Mammary epithelial cell (primary cell): ENCODE measurements at regions not wholly inside any gene's neighbourhood (a gene's known extent, or its start where the extent isn't known, plus 50 kb on each side); places are given as distances from the start of the nearest gene placed in this dataset.

ENCODE experiments used
- EZH2 ChIP-seq: IDR thresholded peaks from 2 replicates; pipeline ENCODE4 v1.6.1; 2012; ENCODE audit warnings: low read length, inconsistent platforms, borderline replicate concordance
- TF ChIP-seq, protein P1 (sequence below), 2 donors: IDR thresholded peaks in 1 of 2; conservative IDR thresholded peaks in 1 of 2; 2 replicates each; pipeline ENCODE4 v1.5.1; 2011 to 2012; ENCODE audit warnings: inconsistent platforms in 2 of 2, low read length in 2 of 2, mild to moderate bottlenecking in 2 of 2, control low read depth in 1 of 2, low read depth in 1 of 2; ENCODE audit not compliant: insufficient read depth in 1 of 2; ENCODE audit errors: extremely low read depth in 1 of 2

DNA sequence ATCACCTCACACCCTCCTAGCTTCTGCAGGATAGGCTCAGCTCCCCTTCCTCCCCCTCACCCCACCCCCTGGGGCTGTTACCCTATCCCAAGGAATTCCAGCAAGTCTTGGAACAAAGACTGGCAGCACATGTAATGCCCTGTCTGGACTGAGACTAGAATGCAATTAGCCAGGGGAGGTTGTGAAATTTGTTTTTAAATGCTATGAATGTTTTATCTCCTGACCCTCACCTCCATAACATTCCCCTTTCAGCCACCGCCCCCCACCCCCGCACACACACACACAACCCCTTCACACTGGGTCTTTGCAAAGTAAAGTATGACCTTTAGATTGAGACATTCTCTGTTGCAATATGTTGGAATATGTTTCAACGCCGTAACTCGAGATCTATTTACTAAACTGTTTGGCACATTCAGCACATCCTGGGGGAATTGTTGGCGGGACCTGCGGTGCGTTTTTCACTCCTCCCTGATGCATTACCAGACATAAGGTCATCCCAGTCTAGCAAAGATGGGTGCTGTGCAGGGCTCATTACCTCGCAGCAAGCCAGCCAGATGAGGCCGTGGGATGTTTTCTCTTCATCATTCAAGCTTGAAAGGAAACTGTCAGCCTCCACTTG lies 290.7 kb upstream of the SLC14A2 start:
- TF ChIP-seq, protein P1, sequence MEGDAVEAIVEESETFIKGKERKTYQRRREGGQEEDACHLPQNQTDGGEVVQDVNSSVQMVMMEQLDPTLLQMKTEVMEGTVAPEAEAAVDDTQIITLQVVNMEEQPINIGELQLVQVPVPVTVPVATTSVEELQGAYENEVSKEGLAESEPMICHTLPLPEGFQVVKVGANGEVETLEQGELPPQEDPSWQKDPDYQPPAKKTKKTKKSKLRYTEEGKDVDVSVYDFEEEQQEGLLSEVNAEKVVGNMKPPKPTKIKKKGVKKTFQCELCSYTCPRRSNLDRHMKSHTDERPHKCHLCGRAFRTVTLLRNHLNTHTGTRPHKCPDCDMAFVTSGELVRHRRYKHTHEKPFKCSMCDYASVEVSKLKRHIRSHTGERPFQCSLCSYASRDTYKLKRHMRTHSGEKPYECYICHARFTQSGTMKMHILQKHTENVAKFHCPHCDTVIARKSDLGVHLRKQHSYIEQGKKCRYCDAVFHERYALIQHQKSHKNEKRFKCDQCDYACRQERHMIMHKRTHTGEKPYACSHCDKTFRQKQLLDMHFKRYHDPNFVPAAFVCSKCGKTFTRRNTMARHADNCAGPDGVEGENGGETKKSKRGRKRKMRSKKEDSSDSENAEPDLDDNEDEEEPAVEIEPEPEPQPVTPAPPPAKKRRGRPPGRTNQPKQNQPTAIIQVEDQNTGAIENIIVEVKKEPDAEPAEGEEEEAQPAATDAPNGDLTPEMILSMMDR (conservative IDR thresholded peaks at IDR 0.05 in 1 of 2, IDR thresholded peaks at IDR 0.05 in 1 of 2; ENCODE audit: extremely low read depth in 1 of 2, insufficient read depth in 1 of 2, low read depth in 1 of 2, low read length in 2 of 2): no peak
- no peak for TF ChIP-seq EZH2
